ENCODE measurements at regions not wholly inside any gene's neighbourhood (a gene's known extent, or its start where the extent isn't known, plus 50 kb on each side); places are given as distances from the start of the nearest gene placed in this dataset.

- 74% methylated on average over 9 of the region's 9 CpGs for WGBS (ENCODE audit: missing lambda C conversion rate)
- TF ChIP-seq ELK1 (IDR thresholded peaks at IDR 0.05; ENCODE audit: low read depth, low read length) = no peak
- no peak for TF ChIP-seq E2F6 (IDR thresholded peaks at IDR 0.05; ENCODE audit: borderline replicate concordance, low read depth)
- TF ChIP-seq ESRRA (IDR thresholded peaks at IDR 0.05; ENCODE audit: borderline replicate concordance, low read length) = no peak
- TF ChIP-seq NFE2L2 (conservative IDR thresholded peaks at IDR 0.05; ENCODE audit: low read length) = no peak
- no peak for TF ChIP-seq KDM1A (IDR thresholded peaks at IDR 0.05; ENCODE audit: low read depth)
- TF ChIP-seq MYC (IDR thresholded peaks at IDR 0.05; ENCODE audit: borderline replicate concordance, low read length) = no peak
- TF ChIP-seq RCOR1 (IDR thresholded peaks at IDR 0.05; ENCODE audit: low read depth, low read length) = no peak
- no peak for TF ChIP-seq BHLHE40 (IDR thresholded peaks at IDR 0.05; ENCODE audit: low read depth, low read length)
- POLR2A ChIA-PET = no interaction called here
Measured at GRCh38 chr3:5270666-5271371, 83.3 kb downstream of the EDEM1 start.

GRCh38 chr3:5271372-5271683, 83.8 kb downstream of the EDEM1 start:
- DNase-seq (ENCODE audit: low read depth in 1 of 2, low spot score in 1 of 2) = no peak
- H3K9me3 ChIP-seq = no peaks in the 10 kb centered on the region
- TF ChIP-seq ZSCAN20 (CRISPR knock-in tag; IDR thresholded peaks at IDR 0.05) (no peak), RCOR1 (IDR thresholded peaks at IDR 0.05; ENCODE audit: low read depth, low read length) (no peak), NPAS2 (CRISPR knock-in tag; IDR thresholded peaks at IDR 0.05; ENCODE audit: borderline replicate concordance) (no peak), HDAC2 (IDR thresholded peaks at IDR 0.05) (no peak), CHD2 (IDR thresholded peaks at IDR 0.05; ENCODE audit: low read length, partially characterized antibody) (no peak), POLR2A (IDR thresholded peaks at IDR 0.05; ENCODE audit: low read length) (no peak), SMC3 (IDR thresholded peaks at IDR 0.05) (no peak), ELK1 (IDR thresholded peaks at IDR 0.05; ENCODE audit: low read depth, low read length) (no peak), JUN (IDR thresholded peaks at IDR 0.05) (no peak), CEBPB (IDR thresholded peaks at IDR 0.05) (no peak), HOXB13 (CRISPR knock-in tag; IDR thresholded peaks at IDR 0.05; ENCODE audit: low read depth) (no peak), PBX3 (IDR thresholded peaks at IDR 0.05) (no peak), BHLHE40 (IDR thresholded peaks at IDR 0.05; ENCODE audit: low read depth, low read length) (no peak)
- no peak for ATAC-seq
- WGBS (ENCODE audit: missing lambda C conversion rate) = 95% methylated on average over 4 of the region's 4 CpGs
- CTCF ChIA-PET = no interaction called here
- no peak overlapping the region for H3K4me3 ChIP-seq
- H3K4me2 ChIP-seq = no peak overlapping the region
- POLR2A ChIA-PET = no interaction called here
- H3K4me1 ChIP-seq = no peaks in the 10 kb centered on the region
- no peak for FAIRE-seq
- H3K27ac ChIP-seq = no peak overlapping the region

More at GRCh38 chr3:5270666-5271371, 83.3 kb downstream of the EDEM1 start:
- Histone ChIP-seq H3K9me3 (no peaks in the 10 kb centered on the region), H3K4me3 (no peak overlapping the region), H3K4me1 (no peaks in the 10 kb centered on the region), H3K27ac (no peak overlapping the region), H3K4me2 (no peak overlapping the region)
- FAIRE-seq (no peak), ATAC-seq (no peak), DNase-seq (ENCODE audit: low read depth in 1 of 2, low spot score in 1 of 2) (no peak)
- CTCF ChIA-PET = no interaction called here

GRCh38 chr3:5272387-5272786, 84.9 kb downstream of the EDEM1 start:
- Histone ChIP-seq H3K4me3 (no peak overlapping the region), H3K4me1 (no peaks in the 10 kb centered on the region), H3K9me3 (no peaks in the 10 kb centered on the region), H3K27ac (no peak overlapping the region), H3K4me2 (no peak overlapping the region)
- ChIA-PET CTCF (no interaction called here), POLR2A (no interaction called here)
- WGBS (ENCODE audit: missing lambda C conversion rate) = 49% methylated on average over 4 of the region's 4 CpGs
- TF ChIP-seq EP300 (IDR thresholded peaks at IDR 0.05) (no peak), EHF (CRISPR knock-in tag; IDR thresholded peaks at IDR 0.05) (no peak), EHMT2 (IDR thresholded peaks at IDR 0.05; ENCODE audit: low read depth) (no peak), GATA3 (IDR thresholded peaks at IDR 0.05; ENCODE audit: borderline replicate concordance) (no peak), HOXA7 (CRISPR knock-in tag; IDR thresholded peaks at IDR 0.05) (no peak), MAZ (IDR thresholded peaks at IDR 0.05; ENCODE audit: borderline replicate concordance, low read depth, low read length) (no peak)
- ATAC-seq (no peak), FAIRE-seq (no peak), DNase-seq (ENCODE audit: low read depth in 1 of 2, low spot score in 1 of 2) (no peak)

All from A549 (cell line).